Epithelial cell of proximal tubule (primary cell): ENCODE measurements at regions not wholly inside any gene's neighbourhood (a gene's known extent, or its start where the extent isn't known, plus 50 kb on each side); places are given as distances from the start of the nearest gene placed in this dataset.

Experiments
- DNase-seq: peaks from one replicate; pipeline ENCODE4 v3.0.0-alpha.2; 2011; ENCODE audit warnings: low read depth
- H3K4me3 ChIP-seq: 2 replicates; pipeline ENCODE4 v1.5.1; 2011; ENCODE audit warnings: low read depth, mild to moderate bottlenecking, low read length
- CTCF ChIP-seq: conservative IDR thresholded peaks from 2 replicates; pipeline ENCODE4 v1.5.1; 2012; ENCODE audit warnings: low read depth, mild to moderate bottlenecking, low read length

- no peak for TF ChIP-seq CTCF
- no peak overlapping the region for H3K4me3 ChIP-seq
- no peak for DNase-seq
Observed at GRCh38 chr20:12649234-12649633, 359.5 kb upstream of the SPTLC3 start.

- no peak for DNase-seq
- H3K4me3 ChIP-seq: no peak overlapping the region
- TF ChIP-seq CTCF: no peak
Observed at GRCh38 chr20:12653642-12654041, 355.1 kb upstream of the SPTLC3 start.

- no peak overlapping the region for H3K4me3 ChIP-seq
- DNase-seq: no peak
- TF ChIP-seq CTCF: no peak
Observed at GRCh38 chr20:12659942-12660341, 348.8 kb upstream of the SPTLC3 start.

GRCh38 chr20:12660918-12661317 is 347.9 kb upstream of the SPTLC3 start:
- DNase-seq: no peak
- TF ChIP-seq CTCF: peak; percentile 64
- no peak overlapping the region for H3K4me3 ChIP-seq

- no peak for TF ChIP-seq CTCF
- no peak for DNase-seq
Observed at GRCh38 chr20:12670301-12670700, 338.5 kb upstream of the SPTLC3 start.

GRCh38 chr20:12673352-12673751 is 335.4 kb upstream of the SPTLC3 start:
- no peak for DNase-seq
- H3K4me3 ChIP-seq: no peak overlapping the region
- no peak for TF ChIP-seq CTCF

More at GRCh38 chr20:12670301-12670700, 338.5 kb upstream of the SPTLC3 start:
- no peak overlapping the region for H3K4me3 ChIP-seq

- H3K4me3 ChIP-seq: no peak overlapping the region
- no peak for TF ChIP-seq CTCF
- no peak for DNase-seq
Observed at GRCh38 chr20:12677925-12678324, 330.8 kb upstream of the SPTLC3 start.
